ENCODE measurements at regions not wholly inside any gene's neighbourhood (a gene's known extent, or its start where the extent isn't known, plus 50 kb on each side); places are given as distances from the start of the nearest gene placed in this dataset.

GRCh38 chr15:62853841-62854225 lies 188.7 kb upstream of the TPM1 start:
- Histone ChIP-seq H3K27ac (ENCODE audit: low read depth, low read length) (no peak overlapping the region), H3K36me3 (ENCODE audit: control insufficient read depth, insufficient read depth, low read length) (no peaks in the 10 kb centered on the region), H3K9me3 (ENCODE audit: control insufficient read depth, low read length) (no peaks in the 10 kb centered on the region), H3K9ac (ENCODE audit: extremely low read depth, low read length, poor library complexity, severe bottlenecking) (no peak overlapping the region), H3K27me3 (ENCODE audit: control insufficient read depth, insufficient read depth, low read length, poor library complexity, severe bottlenecking) (no peaks in the 10 kb centered on the region), H3K4me3 (ENCODE audit: low read length) (no peak overlapping the region), H3K4me1 (ENCODE audit: control insufficient read depth, insufficient read depth, low read length) (peaks cover 19% of the 10 kb centered on the region)
- Mint-ChIP-seq H3K27ac (no peak overlapping the region), H3K36me3 (ENCODE audit: low read depth) (no peaks in the 10 kb centered on the region), H3K9me3 (no peaks in the 10 kb centered on the region), H3K4me3 (no peak overlapping the region), H3K4me1 (peaks cover 34% of the 10 kb centered on the region), H3K27me3 (ENCODE audit: insufficient read depth) (no peaks in the 10 kb centered on the region)
- whole genome bisulfite sequencing, 2 experiments (ENCODE audit: insufficient coverage in 1 of 2, insufficient read length in 1 of 2) = 75 to 83% methylated on average over 6 of the region's 6 CpGs
- DNase-seq = peak; percentile 74
- TF ChIP-seq CTCF (conservative IDR thresholded peaks at IDR 0.05) = no peak

- H3K27ac ChIP-seq (ENCODE audit: low read depth, low read length) = no peak overlapping the region
- no peaks in the 10 kb centered on the region for H3K9me3 ChIP-seq (ENCODE audit: control insufficient read depth, low read length)
- Mint-ChIP-seq H3K4me3 (no peak overlapping the region), H3K27me3 (ENCODE audit: insufficient read depth) (no peaks in the 10 kb centered on the region), H3K36me3 (ENCODE audit: low read depth) (no peaks in the 10 kb centered on the region), H3K9me3 (peaks cover 3% of the 10 kb centered on the region), H3K27ac (no peak overlapping the region), H3K4me1 (peaks cover 29% of the 10 kb centered on the region)
- DNase-seq = peak; percentile 24
- H3K36me3 ChIP-seq (ENCODE audit: control insufficient read depth, insufficient read depth, low read length) = no peaks in the 10 kb centered on the region
- no peak for TF ChIP-seq CTCF (conservative IDR thresholded peaks at IDR 0.05)
- H3K9ac ChIP-seq (ENCODE audit: extremely low read depth, low read length, poor library complexity, severe bottlenecking) = no peak overlapping the region
- H3K4me1 ChIP-seq (ENCODE audit: control insufficient read depth, insufficient read depth, low read length) = peaks cover 19% of the 10 kb centered on the region
- no peaks in the 10 kb centered on the region for H3K27me3 ChIP-seq (ENCODE audit: control insufficient read depth, insufficient read depth, low read length, poor library complexity, severe bottlenecking)
- 92 to 93% methylated on average over 11 to 12 of the region's 12 CpGs for WGBS, 2 experiments (ENCODE audit: insufficient coverage in 1 of 2, insufficient read length in 1 of 2)
- H3K4me3 ChIP-seq (ENCODE audit: low read length) = no peak overlapping the region
Observed at GRCh38 chr15:62854420-62855084, 188.0 kb upstream of the TPM1 start.

GRCh38 chr15:62855085-62855476 lies 187.5 kb upstream of the TPM1 start:
- H3K36me3 ChIP-seq (ENCODE audit: control insufficient read depth, insufficient read depth, low read length) = no peaks in the 10 kb centered on the region

More at GRCh38 chr15:62855085-62855476, 187.5 kb upstream of the TPM1 start:
- H3K9ac ChIP-seq (ENCODE audit: extremely low read depth, low read length, poor library complexity, severe bottlenecking) = no peak overlapping the region
- DNase-seq = peak; percentile 26
- H3K27me3 ChIP-seq (ENCODE audit: control insufficient read depth, insufficient read depth, low read length, poor library complexity, severe bottlenecking) = no peaks in the 10 kb centered on the region
- no peak overlapping the region for H3K4me3 ChIP-seq (ENCODE audit: low read length)
- H3K9me3 Mint-ChIP-seq = peaks cover 8% of the 10 kb centered on the region
- H3K4me3 Mint-ChIP-seq = no peak overlapping the region
- no peaks in the 10 kb centered on the region for H3K9me3 ChIP-seq (ENCODE audit: control insufficient read depth, low read length)
- no peak overlapping the region for H3K27ac ChIP-seq (ENCODE audit: low read depth, low read length)
- no peak for TF ChIP-seq CTCF (conservative IDR thresholded peaks at IDR 0.05)
- H3K36me3 Mint-ChIP-seq (ENCODE audit: low read depth) = no peaks in the 10 kb centered on the region
- WGBS, 2 experiments (ENCODE audit: insufficient coverage in 1 of 2, insufficient read length in 1 of 2) = 96 to 98% methylated on average over 7 of the region's 7 CpGs
- H3K4me1 ChIP-seq (ENCODE audit: control insufficient read depth, insufficient read depth, low read length) = peaks cover 19% of the 10 kb centered on the region
- peaks cover 26% of the 10 kb centered on the region for H3K4me1 Mint-ChIP-seq
- H3K27me3 Mint-ChIP-seq (ENCODE audit: insufficient read depth) = no peaks in the 10 kb centered on the region
- H3K27ac Mint-ChIP-seq = no peak overlapping the region

All from endodermal cell (in vitro differentiated cells).